NCI-H2107 treated with DMSO at 0.1 percent for 48 hours (cell line): ENCODE measurements at regions not wholly inside any gene's neighbourhood (a gene's known extent, or its start where the extent isn't known, plus 50 kb on each side); places are given as distances from the start of the nearest gene placed in this dataset.

Experiments used
- DNase-seq: peaks from one replicate; lab custom pipeline; 2025; ENCODE audit not compliant: unreplicated experiment; lab: John Stamatoyannopoulos, UW

DNA sequence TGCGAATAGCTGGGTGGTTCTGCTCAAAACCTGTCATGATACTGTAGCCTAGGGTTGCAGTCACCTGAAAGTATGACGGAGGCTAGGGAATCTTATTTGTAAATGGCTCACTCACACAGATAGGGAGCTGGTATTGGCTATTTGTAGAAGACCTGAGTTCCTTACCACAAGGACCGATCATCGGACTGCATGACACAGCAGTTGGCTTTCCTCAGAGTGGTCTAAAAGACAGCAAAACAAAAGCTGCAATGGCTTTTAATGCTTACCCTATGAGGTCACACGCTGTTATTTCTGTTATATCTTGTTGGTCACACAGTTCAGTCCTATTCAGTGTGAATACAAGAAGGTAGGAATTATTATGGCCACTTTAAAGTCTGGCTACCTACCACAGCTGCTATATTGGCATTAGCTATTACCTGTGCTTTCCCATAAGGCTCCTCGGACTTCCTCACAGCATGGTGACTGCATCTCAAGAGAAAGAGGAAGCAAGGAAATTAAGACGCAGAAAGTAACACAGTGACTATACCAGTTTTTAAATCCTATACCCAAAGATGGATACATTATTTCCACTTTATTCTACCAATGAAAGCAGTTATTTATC lies 68.4 kb upstream of the LRRC7 start:
- no peak for DNase-seq

- no peak for DNase-seq
These were observed 64.7 kb upstream of the LRRC7 start for GRCh38 chr1:69502991-69503390.

GRCh38 chr1:69504730-69505252 lies 62.9 kb upstream of the LRRC7 start:
- DNase-seq: no peak

DNA sequence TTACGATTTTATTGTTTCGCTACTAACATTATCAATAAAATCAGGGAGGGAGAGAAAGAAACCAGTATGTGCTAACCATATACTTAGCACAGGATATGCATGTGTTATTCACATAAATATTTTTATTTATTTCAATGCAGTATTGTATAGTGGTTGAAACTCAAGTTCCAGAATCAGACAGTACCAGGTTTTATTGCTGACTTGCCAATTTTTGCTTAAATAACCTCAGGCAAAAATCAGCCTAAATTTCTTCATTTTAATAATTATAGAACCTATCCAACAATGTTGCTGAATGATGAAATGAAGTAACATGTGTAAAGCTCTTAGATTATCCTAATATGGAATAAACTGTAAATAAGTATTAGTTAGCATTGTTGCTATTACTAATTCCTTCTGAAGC lies 61.4 kb upstream of the LRRC7 start:
- DNase-seq: no peak

DNA sequence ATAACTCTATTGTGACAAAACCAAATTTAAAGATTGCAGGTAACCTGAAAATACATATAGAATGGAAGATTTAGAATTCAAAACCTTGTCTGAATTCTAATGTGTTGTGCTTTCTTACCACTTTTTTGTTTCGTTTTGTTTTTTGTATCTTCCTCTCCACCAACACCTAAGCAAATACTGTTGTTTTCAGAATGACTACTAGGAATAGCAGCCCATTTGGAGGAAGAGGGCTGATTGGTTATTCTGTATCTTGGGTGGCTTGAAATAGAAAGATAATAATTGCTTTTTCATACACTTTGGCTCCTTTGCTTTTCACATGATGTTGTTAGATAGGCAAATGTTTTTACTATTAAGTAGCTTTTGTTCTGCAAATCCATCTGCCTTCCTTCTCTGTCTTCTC lies 61.0 kb upstream of the LRRC7 start:
- no peak for DNase-seq

GRCh38 chr1:69510026-69510425 lies 57.7 kb upstream of the LRRC7 start:
- DNase-seq: no peak

GRCh38 chr1:69511426-69512192 lies 56.1 kb upstream of the LRRC7 start:
- DNase-seq: no peak

- no peak for DNase-seq
These were observed 54.1 kb upstream of the LRRC7 start for GRCh38 chr1:69513601-69514000.
